ENCODE measurements at regions not wholly inside any gene's neighbourhood (a gene's known extent, or its start where the extent isn't known, plus 50 kb on each side); places are given as distances from the start of the nearest gene placed in this dataset.

DNA sequence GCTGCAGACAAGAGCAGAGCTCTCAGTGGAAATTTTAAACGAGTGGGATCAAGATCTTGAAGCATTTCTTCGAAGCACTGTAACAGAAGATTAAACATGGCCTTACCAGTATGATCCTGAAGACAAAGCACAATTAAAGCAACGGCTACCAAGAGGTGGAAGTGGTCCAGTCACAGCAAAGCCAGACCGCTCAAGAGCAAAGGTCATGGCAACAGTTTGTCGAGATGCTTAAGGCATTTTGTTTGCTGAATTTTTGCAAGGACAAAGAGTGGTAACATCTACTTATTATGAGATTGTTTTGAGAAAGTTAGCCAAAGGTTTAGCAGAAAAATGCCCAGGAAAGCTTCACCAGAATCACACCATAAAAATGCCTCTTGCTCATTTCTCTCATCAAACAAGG is 153.4 kb upstream of the CARMIL1 start:
- TF ChIP-seq, protein P1, sequence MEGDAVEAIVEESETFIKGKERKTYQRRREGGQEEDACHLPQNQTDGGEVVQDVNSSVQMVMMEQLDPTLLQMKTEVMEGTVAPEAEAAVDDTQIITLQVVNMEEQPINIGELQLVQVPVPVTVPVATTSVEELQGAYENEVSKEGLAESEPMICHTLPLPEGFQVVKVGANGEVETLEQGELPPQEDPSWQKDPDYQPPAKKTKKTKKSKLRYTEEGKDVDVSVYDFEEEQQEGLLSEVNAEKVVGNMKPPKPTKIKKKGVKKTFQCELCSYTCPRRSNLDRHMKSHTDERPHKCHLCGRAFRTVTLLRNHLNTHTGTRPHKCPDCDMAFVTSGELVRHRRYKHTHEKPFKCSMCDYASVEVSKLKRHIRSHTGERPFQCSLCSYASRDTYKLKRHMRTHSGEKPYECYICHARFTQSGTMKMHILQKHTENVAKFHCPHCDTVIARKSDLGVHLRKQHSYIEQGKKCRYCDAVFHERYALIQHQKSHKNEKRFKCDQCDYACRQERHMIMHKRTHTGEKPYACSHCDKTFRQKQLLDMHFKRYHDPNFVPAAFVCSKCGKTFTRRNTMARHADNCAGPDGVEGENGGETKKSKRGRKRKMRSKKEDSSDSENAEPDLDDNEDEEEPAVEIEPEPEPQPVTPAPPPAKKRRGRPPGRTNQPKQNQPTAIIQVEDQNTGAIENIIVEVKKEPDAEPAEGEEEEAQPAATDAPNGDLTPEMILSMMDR (conservative IDR thresholded peaks at IDR 0.05), result no peak
- no peak for TF ChIP-seq ZFX (IDR thresholded peaks at IDR 0.05)

All from C4-2B (cell line).